ENCODE measurements at regions not wholly inside any gene's neighbourhood (a gene's known extent, or its start where the extent isn't known, plus 50 kb on each side); places are given as distances from the start of the nearest gene placed in this dataset.

DNA sequence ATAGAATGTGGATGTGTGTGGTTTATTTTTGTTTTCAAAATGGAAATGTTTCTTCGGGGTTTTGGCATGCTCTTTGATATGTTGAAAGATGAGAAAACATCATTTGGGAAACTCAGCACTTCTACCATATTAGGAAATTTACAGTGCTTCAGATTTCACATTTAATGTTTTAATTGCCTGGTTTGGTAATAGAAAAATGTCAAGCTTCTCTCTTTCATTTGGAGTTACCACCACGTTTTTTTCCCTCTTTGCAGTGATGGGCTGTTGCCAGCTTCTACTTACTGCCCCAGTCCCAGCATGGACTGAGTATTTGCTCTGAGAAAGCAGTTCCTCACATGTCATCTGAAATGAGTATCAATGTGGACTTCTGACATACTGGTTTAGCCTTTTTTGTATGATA is 267.7 kb downstream of the PRL start:
- CTCF ChIA-PET, result no interaction called here
- POLR2A ChIA-PET, result no interaction called here
- H3K9me3 ChIP-seq, result no peaks in the 10 kb centered on the region
- peaks cover 17% of the 10 kb centered on the region for H3K4me1 ChIP-seq
- DNase-seq (ENCODE audit: low read depth in 1 of 2, low spot score in 1 of 2) (no peak), FAIRE-seq (no peak), ATAC-seq (no peak)
- peak overlapping the region in 1 of 2 experiments; percentile 67; a peak in 4 of 6 replicates for H3K27ac ChIP-seq
- 33% methylated on average over 2 of the region's 2 CpGs for WGBS (ENCODE audit: missing lambda C conversion rate)
- TF ChIP-seq RNF2 (IDR thresholded peaks at IDR 0.05; ENCODE audit: borderline replicate concordance, low read depth) (no peak), TP53 (CRISPR knock-in tag; IDR thresholded peaks at IDR 0.05) (no peak), JUNB (IDR thresholded peaks at IDR 0.05) (no peak)
- no peak overlapping the region for H3K4me3 ChIP-seq
- no peak overlapping the region for H3K4me2 ChIP-seq

DNA sequence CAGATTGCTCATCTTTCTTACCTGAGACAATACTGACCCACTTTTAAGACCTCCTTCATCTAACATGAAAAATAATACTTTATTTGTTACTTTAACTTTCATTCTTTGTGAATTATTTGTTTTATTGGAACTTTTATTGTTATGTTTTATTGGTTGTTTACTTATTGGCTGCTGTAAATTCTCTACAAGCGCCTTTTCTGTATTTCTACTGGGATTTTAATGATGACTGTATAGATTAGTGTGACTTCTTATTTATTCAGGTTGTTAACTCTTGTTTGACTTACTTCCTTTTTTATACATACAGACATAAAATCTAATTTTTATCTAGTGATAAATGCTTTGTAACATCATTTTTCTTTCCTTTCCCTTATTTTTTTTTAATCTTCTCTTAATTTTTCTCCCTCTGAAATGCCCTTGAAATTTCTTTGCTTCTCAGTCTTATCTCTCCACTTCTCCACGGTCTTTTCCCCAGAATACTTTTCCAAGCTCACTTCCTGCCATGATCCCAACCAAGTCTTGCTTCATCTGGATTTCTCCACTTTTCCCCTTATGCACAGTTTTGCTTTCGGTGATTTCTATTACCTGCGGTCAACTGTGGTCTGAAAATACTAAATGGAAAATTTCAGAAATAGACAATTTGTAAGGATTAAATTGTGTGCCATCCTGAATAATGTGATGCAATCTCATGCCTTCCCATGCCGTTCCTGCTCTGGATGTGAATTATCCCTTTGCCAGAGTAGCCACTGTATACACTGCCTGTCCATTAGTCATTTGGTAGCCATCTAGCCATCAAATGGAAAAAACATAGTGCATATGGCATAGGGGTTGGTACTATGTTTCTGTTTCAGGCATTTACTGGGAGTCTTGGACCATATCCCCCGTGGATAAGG is 265.9 kb downstream of the PRL start:
- ChIA-PET POLR2A (no interaction called here), CTCF (no interaction called here)
- TF ChIP-seq NFE2L2 (conservative IDR thresholded peaks at IDR 0.05; ENCODE audit: low read length) (no peak), SMC3 (IDR thresholded peaks at IDR 0.05) (no peak), HOXA7 (CRISPR knock-in tag; IDR thresholded peaks at IDR 0.05) (no peak), HEYL (CRISPR knock-in tag; IDR thresholded peaks at IDR 0.05) (no peak), RARB (CRISPR knock-in tag; IDR thresholded peaks at IDR 0.05) (no peak), EHF (CRISPR knock-in tag; IDR thresholded peaks at IDR 0.05) (no peak), ZFP36 (IDR thresholded peaks at IDR 0.05; ENCODE audit: borderline replicate concordance, partially characterized antibody) (no peak), CBX2 (IDR thresholded peaks at IDR 0.05; ENCODE audit: borderline replicate concordance, low read depth) (no peak)
- TF ChIP-seq, protein P1, sequence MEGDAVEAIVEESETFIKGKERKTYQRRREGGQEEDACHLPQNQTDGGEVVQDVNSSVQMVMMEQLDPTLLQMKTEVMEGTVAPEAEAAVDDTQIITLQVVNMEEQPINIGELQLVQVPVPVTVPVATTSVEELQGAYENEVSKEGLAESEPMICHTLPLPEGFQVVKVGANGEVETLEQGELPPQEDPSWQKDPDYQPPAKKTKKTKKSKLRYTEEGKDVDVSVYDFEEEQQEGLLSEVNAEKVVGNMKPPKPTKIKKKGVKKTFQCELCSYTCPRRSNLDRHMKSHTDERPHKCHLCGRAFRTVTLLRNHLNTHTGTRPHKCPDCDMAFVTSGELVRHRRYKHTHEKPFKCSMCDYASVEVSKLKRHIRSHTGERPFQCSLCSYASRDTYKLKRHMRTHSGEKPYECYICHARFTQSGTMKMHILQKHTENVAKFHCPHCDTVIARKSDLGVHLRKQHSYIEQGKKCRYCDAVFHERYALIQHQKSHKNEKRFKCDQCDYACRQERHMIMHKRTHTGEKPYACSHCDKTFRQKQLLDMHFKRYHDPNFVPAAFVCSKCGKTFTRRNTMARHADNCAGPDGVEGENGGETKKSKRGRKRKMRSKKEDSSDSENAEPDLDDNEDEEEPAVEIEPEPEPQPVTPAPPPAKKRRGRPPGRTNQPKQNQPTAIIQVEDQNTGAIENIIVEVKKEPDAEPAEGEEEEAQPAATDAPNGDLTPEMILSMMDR (IDR thresholded peaks at IDR 0.05), result no peak
- no peaks in the 10 kb centered on the region for H3K9me3 ChIP-seq
- no peak for ATAC-seq
- WGBS (ENCODE audit: missing lambda C conversion rate), result 88% methylated on average over 6 of the region's 6 CpGs
- no peak for FAIRE-seq
- no peak for DNase-seq (ENCODE audit: low read depth in 1 of 2, low spot score in 1 of 2)
- H3K4me2 ChIP-seq, result no peak overlapping the region
- no peak overlapping the region for H3K4me3 ChIP-seq
- H3K27ac ChIP-seq, result peak overlapping the region in 1 of 2 experiments; percentile 37; a peak in 2 of 6 replicates
- peaks cover 19% of the 10 kb centered on the region for H3K4me1 ChIP-seq

- ChIA-PET CTCF (interaction anchor here (0.6 kb wide), 1 partner anchor 439 kb away, joined by 3 read pairs; no protein-coding TSS in a partner anchor), POLR2A (interaction anchor here (1.2 kb wide), 1 partner anchor 442 kb away, joined by 8 read pairs; the partner anchor contains the start of gene SOX4)
- 40% methylated on average over 4 of the region's 4 CpGs for WGBS (ENCODE audit: missing lambda C conversion rate)
- ATAC-seq, result no peak
- H3K4me1 ChIP-seq, result peaks cover 26% of the 10 kb centered on the region
- no peak for FAIRE-seq
- H3K4me2 ChIP-seq, result peak overlapping the region; percentile 75
- H3K4me3 ChIP-seq, result no peak overlapping the region
- peaks cover 5% of the 10 kb centered on the region; the same call in 2 of the 3 replicates for H3K9me3 ChIP-seq
- peak overlapping the region; percentile 83 to 85 for H3K27ac ChIP-seq
- no peak for DNase-seq (ENCODE audit: low read depth in 1 of 2, low spot score in 1 of 2)
- no peak for TF ChIP-seq TP53 (CRISPR knock-in tag; IDR thresholded peaks at IDR 0.05)
- TF ChIP-seq HOXB5 (CRISPR knock-in tag; IDR thresholded peaks at IDR 0.05), result no peak
- no peak for TF ChIP-seq NPAS2 (CRISPR knock-in tag; IDR thresholded peaks at IDR 0.05; ENCODE audit: borderline replicate concordance)
- no peak for TF ChIP-seq FOXS1 (CRISPR knock-in tag; IDR thresholded peaks at IDR 0.05)
- TF ChIP-seq CHD2 (IDR thresholded peaks at IDR 0.05; ENCODE audit: low read length, partially characterized antibody), result no peak
- no peak for TF ChIP-seq MAFK (IDR thresholded peaks at IDR 0.05; ENCODE audit: partially characterized antibody)
- no peak for TF ChIP-seq EP300 (IDR thresholded peaks at IDR 0.05)
- no peak for TF ChIP-seq USF2 (IDR thresholded peaks at IDR 0.05)
- no peak for TF ChIP-seq POLR2A (IDR thresholded peaks at IDR 0.05; ENCODE audit: low read length)
- TF ChIP-seq E2F6 (IDR thresholded peaks at IDR 0.05; ENCODE audit: borderline replicate concordance, low read depth), result no peak
- TF ChIP-seq RFX5 (IDR thresholded peaks at IDR 0.05), result no peak
- TF ChIP-seq FOSB (CRISPR knock-in tag; IDR thresholded peaks at IDR 0.05), result no peak
- TF ChIP-seq RNF2 (IDR thresholded peaks at IDR 0.05; ENCODE audit: borderline replicate concordance, low read depth), result no peak
- TF ChIP-seq KDM1A (IDR thresholded peaks at IDR 0.05; ENCODE audit: low read depth), result no peak
- TF ChIP-seq, protein P2, sequence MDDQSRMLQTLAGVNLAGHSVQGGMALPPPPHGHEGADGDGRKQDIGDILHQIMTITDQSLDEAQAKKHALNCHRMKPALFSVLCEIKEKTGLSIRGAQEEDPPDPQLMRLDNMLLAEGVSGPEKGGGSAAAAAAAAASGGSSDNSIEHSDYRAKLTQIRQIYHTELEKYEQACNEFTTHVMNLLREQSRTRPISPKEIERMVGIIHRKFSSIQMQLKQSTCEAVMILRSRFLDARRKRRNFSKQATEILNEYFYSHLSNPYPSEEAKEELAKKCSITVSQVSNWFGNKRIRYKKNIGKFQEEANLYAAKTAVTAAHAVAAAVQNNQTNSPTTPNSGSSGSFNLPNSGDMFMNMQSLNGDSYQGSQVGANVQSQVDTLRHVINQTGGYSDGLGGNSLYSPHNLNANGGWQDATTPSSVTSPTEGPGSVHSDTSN (IDR thresholded peaks at IDR 0.05), result no peak
- TF ChIP-seq, protein P3, sequence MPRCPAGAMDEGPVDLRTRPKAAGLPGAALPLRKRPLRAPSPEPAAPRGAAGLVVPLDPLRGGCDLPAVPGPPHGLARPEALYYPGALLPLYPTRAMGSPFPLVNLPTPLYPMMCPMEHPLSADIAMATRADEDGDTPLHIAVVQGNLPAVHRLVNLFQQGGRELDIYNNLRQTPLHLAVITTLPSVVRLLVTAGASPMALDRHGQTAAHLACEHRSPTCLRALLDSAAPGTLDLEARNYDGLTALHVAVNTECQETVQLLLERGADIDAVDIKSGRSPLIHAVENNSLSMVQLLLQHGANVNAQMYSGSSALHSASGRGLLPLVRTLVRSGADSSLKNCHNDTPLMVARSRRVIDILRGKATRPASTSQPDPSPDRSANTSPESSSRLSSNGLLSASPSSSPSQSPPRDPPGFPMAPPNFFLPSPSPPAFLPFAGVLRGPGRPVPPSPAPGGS (IDR thresholded peaks at IDR 0.05), result no peak
Measured at GRCh38 chr6:22035690-22036089, 261.1 kb downstream of the PRL start.

All from A549 (cell line).